ENCODE measurements at regions not wholly inside any gene's neighbourhood (a gene's known extent, or its start where the extent isn't known, plus 50 kb on each side); places are given as distances from the start of the nearest gene placed in this dataset.

DNA sequence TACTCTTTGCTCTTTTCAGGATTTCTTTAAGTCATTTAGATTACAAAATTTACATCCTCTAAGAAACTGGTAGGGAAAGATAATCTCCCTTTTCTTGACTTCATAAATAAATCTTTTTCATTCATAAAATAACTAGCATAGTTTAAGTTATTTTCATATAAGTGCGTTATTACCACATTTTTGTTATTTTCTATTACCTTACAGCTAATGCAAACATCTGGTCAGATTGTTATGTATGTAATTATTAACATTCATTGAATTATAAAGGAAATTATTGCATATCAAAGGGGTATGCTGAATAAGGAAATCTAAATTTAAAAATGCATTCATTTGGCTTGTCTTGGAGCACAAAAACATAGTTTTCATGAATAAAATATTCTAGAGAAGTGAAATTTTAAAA lies 55.3 kb upstream of the SLITRK1 start:
- H3K4me2 ChIP-seq (ENCODE audit: low read length) = no peak overlapping the region
- TF ChIP-seq EZH2phosphoT487 (IDR thresholded peaks at IDR 0.05; ENCODE audit: low read depth) = no peak
- TF ChIP-seq, protein P1, sequence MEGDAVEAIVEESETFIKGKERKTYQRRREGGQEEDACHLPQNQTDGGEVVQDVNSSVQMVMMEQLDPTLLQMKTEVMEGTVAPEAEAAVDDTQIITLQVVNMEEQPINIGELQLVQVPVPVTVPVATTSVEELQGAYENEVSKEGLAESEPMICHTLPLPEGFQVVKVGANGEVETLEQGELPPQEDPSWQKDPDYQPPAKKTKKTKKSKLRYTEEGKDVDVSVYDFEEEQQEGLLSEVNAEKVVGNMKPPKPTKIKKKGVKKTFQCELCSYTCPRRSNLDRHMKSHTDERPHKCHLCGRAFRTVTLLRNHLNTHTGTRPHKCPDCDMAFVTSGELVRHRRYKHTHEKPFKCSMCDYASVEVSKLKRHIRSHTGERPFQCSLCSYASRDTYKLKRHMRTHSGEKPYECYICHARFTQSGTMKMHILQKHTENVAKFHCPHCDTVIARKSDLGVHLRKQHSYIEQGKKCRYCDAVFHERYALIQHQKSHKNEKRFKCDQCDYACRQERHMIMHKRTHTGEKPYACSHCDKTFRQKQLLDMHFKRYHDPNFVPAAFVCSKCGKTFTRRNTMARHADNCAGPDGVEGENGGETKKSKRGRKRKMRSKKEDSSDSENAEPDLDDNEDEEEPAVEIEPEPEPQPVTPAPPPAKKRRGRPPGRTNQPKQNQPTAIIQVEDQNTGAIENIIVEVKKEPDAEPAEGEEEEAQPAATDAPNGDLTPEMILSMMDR (IDR thresholded peaks at IDR 0.05; ENCODE audit: low read depth, low read length) = no peak
- H3K36me3 ChIP-seq (replicated peaks; ENCODE audit: low read depth, low read length) = no peaks in the 10 kb centered on the region
- H3K79me2 ChIP-seq (ENCODE audit: low read length) = no peaks in the 10 kb centered on the region
- no peak overlapping the region for H2AFZ ChIP-seq (ENCODE audit: low read depth, low read length)
- no peaks in the 10 kb centered on the region for H4K20me1 ChIP-seq (ENCODE audit: insufficient read depth, low read length)
- H3K27me3 ChIP-seq (ENCODE audit: low read depth, low read length) = no peaks in the 10 kb centered on the region
- no peaks in the 10 kb centered on the region for H3K9me3 ChIP-seq (ENCODE audit: insufficient read depth, low read length)
- H3K4me3 ChIP-seq (ENCODE audit: low read length) = no peak overlapping the region
- H3K27ac ChIP-seq (ENCODE audit: low read length) = no peak overlapping the region
- H3K9ac ChIP-seq (ENCODE audit: low read length) = no peak overlapping the region
- H3K4me1 ChIP-seq (ENCODE audit: low read length) = no peaks in the 10 kb centered on the region

DNA sequence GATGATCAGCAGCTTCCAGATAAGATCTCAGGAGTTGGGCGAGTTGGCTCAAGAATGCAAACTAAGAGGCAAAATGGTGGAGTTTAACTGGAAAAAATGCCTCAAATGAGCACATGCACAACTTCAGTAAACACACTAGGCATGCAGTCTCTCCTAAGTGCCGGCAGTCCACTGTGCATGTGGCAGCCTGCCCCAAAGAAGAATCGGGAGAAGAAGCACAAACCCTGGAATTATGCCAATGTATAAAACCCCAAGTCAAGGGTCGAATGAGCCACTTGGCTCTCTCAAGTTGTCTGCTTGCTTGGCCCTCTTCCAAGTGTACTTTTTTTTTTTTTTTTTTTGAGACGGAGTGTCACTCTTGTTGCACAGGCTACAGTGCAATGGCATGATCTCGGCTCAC lies 53.3 kb upstream of the SLITRK1 start:
- no peaks in the 10 kb centered on the region for H3K4me1 ChIP-seq (ENCODE audit: low read length)
- no peak overlapping the region for H3K4me3 ChIP-seq (ENCODE audit: low read length)
- H3K9ac ChIP-seq (ENCODE audit: low read length) = no peak overlapping the region
- H3K27ac ChIP-seq (ENCODE audit: low read length) = no peak overlapping the region
- H3K27me3 ChIP-seq (ENCODE audit: low read depth, low read length) = no peaks in the 10 kb centered on the region
- H3K79me2 ChIP-seq (ENCODE audit: low read length) = no peaks in the 10 kb centered on the region
- no peak overlapping the region for H3K4me2 ChIP-seq (ENCODE audit: low read length)
- no peak overlapping the region for H2AFZ ChIP-seq (ENCODE audit: low read depth, low read length)
- H3K9me3 ChIP-seq (ENCODE audit: insufficient read depth, low read length) = peaks cover 3% of the 10 kb centered on the region; the same call in 1 of the 2 replicates
- no peaks in the 10 kb centered on the region for H4K20me1 ChIP-seq (ENCODE audit: insufficient read depth, low read length)
- H3K36me3 ChIP-seq (replicated peaks; ENCODE audit: low read depth, low read length) = no peaks in the 10 kb centered on the region
- no peak for TF ChIP-seq EZH2phosphoT487 (IDR thresholded peaks at IDR 0.05; ENCODE audit: low read depth)
- TF ChIP-seq, protein P1 (IDR thresholded peaks at IDR 0.05; ENCODE audit: low read depth, low read length) = no peak
